Large intestine (tissue), 3 donors: ENCODE measurements at regions not wholly inside any gene's neighbourhood (a gene's known extent, or its start where the extent isn't known, plus 50 kb on each side); places are given as distances from the start of the nearest gene placed in this dataset.
"Not testable (repeated sequence)": the region's sequence is repeated elsewhere in the genome, so short reads cannot be mapped to it uniquely, and the experiment has no call there.

ENCODE experiments used
- DNase-seq, 2 donors: peaks; one replicate each; pipeline versions ENCODE4 v3.0.0 to v3.0.0-alpha.2; 2013
- H3K27ac ChIP-seq: one replicate; pipeline ENCODE4 v1.5.1; 2013; ENCODE audit warnings: low read length
- H3K27me3 ChIP-seq: 2 replicates; pipeline ENCODE4 v1.6.1; 2013; ENCODE audit warnings: low read length; ENCODE audit not compliant: control insufficient read depth, insufficient read depth
- H3K36me3 ChIP-seq: 2 replicates; pipeline ENCODE4 v1.6.1; 2013; ENCODE audit warnings: low read length; ENCODE audit not compliant: control insufficient read depth, insufficient read depth
- H3K4me1 ChIP-seq: one replicate; pipeline ENCODE4 v1.6.1; 2013; ENCODE audit warnings: low read length; ENCODE audit not compliant: control insufficient read depth, insufficient read depth
- H3K4me3 ChIP-seq: one replicate; pipeline ENCODE4 v1.5.1; 2013; ENCODE audit warnings: low read length
- H3K9me3 ChIP-seq: one replicate; pipeline ENCODE4 v1.6.1; 2013; ENCODE audit warnings: mild to moderate bottlenecking, low read depth, low read length, moderate library complexity; ENCODE audit not compliant: control insufficient read depth
- WGBS: methylation state at CpG from one replicate; pipeline ENCODE4 v1.1.5; 2013; ENCODE audit warnings: low lambda C conversion rate; ENCODE audit not compliant: insufficient coverage; 5-methylcytosine and 5-hydroxymethylcytosine counted together

- not testable (repeated sequence) for H3K27me3 ChIP-seq, H3K9me3 ChIP-seq, DNase-seq, H3K4me3 ChIP-seq, H3K4me1 ChIP-seq, H3K36me3 ChIP-seq, H3K27ac ChIP-seq
- no CpG with 5 or more reads among the region's 14 CpGs for WGBS
Measured at GRCh38 chr21:6557415-6557814, 3964.0 kb upstream of the TPTE start.

- H3K27me3 ChIP-seq, H3K4me3 ChIP-seq, DNase-seq, H3K4me1 ChIP-seq, H3K27ac ChIP-seq, H3K9me3 ChIP-seq, H3K36me3 ChIP-seq: not testable (repeated sequence)
- WGBS: no CpG with 5 or more reads among the region's 10 CpGs
Measured at GRCh38 chr21:6561168-6561567, 3960.2 kb upstream of the TPTE start.

- not testable (repeated sequence) for H3K27me3 ChIP-seq, H3K4me3 ChIP-seq, H3K36me3 ChIP-seq, H3K27ac ChIP-seq, H3K4me1 ChIP-seq, DNase-seq, H3K9me3 ChIP-seq
- no CpG with 5 or more reads among the region's 9 CpGs for WGBS
Measured at GRCh38 chr21:6561578-6561977, 3959.8 kb upstream of the TPTE start.

GRCh38 chr21:6564543-6565166 lies 3956.7 kb upstream of the TPTE start:
- WGBS: no CpG with 5 or more reads among the region's 44 CpGs
- H3K27me3 ChIP-seq, H3K36me3 ChIP-seq, DNase-seq, H3K4me3 ChIP-seq, H3K4me1 ChIP-seq, H3K9me3 ChIP-seq, H3K27ac ChIP-seq: not testable (repeated sequence)

- H3K4me3 ChIP-seq, H3K36me3 ChIP-seq, H3K9me3 ChIP-seq, H3K4me1 ChIP-seq, H3K27me3 ChIP-seq, H3K27ac ChIP-seq: not testable (repeated sequence)
- no CpG with 5 or more reads among the region's 17 CpGs for WGBS
- peak; percentile 1 to 27 for DNase-seq
Measured at GRCh38 chr21:6565190-6566094, 3955.9 kb upstream of the TPTE start.

- H3K27me3 ChIP-seq, H3K4me1 ChIP-seq, H3K4me3 ChIP-seq, DNase-seq, H3K27ac ChIP-seq, H3K36me3 ChIP-seq, H3K9me3 ChIP-seq: not testable (repeated sequence)
- no CpG with 5 or more reads among the region's 5 CpGs for WGBS
Measured at GRCh38 chr21:6567542-6567941, 3953.8 kb upstream of the TPTE start.

- WGBS: no CpG with 5 or more reads among the region's 16 CpGs
- H3K4me1 ChIP-seq, H3K27me3 ChIP-seq, H3K4me3 ChIP-seq, H3K27ac ChIP-seq, DNase-seq, H3K9me3 ChIP-seq, H3K36me3 ChIP-seq: not testable (repeated sequence)
Measured at GRCh38 chr21:6569152-6569551, 3952.2 kb upstream of the TPTE start.

- not testable (repeated sequence) for H3K4me3 ChIP-seq, H3K27ac ChIP-seq, H3K27me3 ChIP-seq, H3K9me3 ChIP-seq, H3K4me1 ChIP-seq, DNase-seq, H3K36me3 ChIP-seq
- no CpG with 5 or more reads among the region's 19 CpGs for WGBS
Measured at GRCh38 chr21:6569587-6570392, 3951.6 kb upstream of the TPTE start.

- H3K9me3 ChIP-seq, H3K36me3 ChIP-seq, H3K4me1 ChIP-seq, H3K4me3 ChIP-seq, DNase-seq, H3K27me3 ChIP-seq, H3K27ac ChIP-seq: not testable (repeated sequence)
- WGBS: no CpG with 5 or more reads among the region's 24 CpGs
Measured at GRCh38 chr21:6570700-6571368, 3950.5 kb upstream of the TPTE start.

- not testable (repeated sequence) for H3K4me1 ChIP-seq, H3K36me3 ChIP-seq, H3K4me3 ChIP-seq, H3K9me3 ChIP-seq, DNase-seq, H3K27me3 ChIP-seq, H3K27ac ChIP-seq
- no CpG with 5 or more reads among the region's 15 CpGs for WGBS
Measured at GRCh38 chr21:6573576-6573975, 3947.8 kb upstream of the TPTE start.
